NCI-H1092 (cell line): ENCODE measurements at regions not wholly inside any gene's neighbourhood (a gene's known extent, or its start where the extent isn't known, plus 50 kb on each side); places are given as distances from the start of the nearest gene placed in this dataset.

Source experiments
- DNase-seq: peaks from one replicate; lab custom pipeline; 2025; lab: John Stamatoyannopoulos, UW

DNA sequence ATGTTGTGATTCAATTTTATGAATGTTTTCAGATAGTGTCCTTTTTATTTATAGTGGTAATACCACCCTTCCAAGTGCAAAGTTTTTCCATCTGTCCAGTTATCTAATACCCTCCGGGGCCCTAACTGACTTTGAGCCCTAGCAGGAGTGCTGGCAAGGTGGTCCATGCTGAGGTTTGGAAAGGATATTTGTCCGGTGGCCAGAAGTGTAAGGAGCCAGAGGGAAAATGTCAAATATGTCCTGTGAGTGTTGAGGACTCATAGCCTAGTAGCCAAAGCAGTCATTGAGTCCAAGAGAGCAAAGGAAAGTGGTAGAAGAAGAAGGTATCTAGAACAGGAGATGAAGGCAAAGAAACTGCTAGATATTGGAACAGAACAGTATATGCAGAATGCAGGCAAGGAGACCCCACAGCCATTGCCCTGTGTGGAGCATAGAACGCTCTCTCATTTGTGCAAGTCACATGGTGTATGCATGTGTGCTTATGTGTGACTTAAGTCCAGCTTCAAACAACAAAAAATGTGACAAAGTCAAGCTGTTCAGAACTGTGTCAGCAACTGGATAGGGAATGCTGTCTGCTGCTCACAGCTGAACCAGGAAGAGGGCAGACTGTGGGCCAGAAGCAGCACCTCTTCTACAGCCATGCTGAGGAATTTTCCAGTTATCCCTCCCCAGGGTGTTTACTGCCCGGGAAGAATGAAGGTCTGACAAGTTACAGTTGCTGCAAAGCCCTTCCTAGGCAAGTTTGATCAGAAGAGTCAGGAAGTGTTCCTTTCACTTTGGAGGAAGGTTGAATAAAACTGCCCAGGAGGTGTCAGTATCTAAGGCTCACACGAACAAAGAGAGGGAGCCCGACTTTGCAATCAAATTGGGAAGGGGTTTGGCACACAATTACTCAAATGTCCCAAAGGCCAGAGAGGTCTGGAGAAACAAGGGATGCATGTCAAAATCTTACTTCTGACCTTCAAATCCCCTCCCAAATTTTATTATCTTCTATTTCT lies 463.3 kb upstream of the DMAC1 start:
- no peak for DNase-seq

- no peak for DNase-seq
Observed at GRCh38 chr9:8261737-8262136, 462.2 kb upstream of the DMAC1 start.

- DNase-seq = no peak
Observed at GRCh38 chr9:8259028-8259427, 459.4 kb upstream of the DMAC1 start.

GRCh38 chr9:8256880-8257279 lies 457.3 kb upstream of the DMAC1 start:
- no peak for DNase-seq

DNA sequence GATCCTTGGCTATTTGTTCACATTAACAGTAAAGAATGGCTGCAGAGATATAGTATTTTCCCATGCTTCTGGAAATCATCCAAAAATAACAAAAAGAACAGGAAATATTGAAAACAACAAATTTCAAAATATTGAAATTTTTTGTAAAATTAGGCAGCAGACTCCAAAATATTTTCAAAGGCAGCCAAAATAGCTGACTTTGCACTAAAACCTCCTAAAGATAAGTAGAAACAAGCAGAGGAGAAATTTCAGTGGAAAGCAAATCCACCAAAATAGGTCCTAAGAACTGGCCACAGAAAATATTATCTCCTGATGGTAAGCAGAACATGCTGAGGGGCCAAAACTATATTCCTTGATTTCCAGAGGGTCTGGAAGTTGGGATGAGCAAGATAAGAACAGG lies 456.3 kb upstream of the DMAC1 start:
- no peak for DNase-seq

DNA sequence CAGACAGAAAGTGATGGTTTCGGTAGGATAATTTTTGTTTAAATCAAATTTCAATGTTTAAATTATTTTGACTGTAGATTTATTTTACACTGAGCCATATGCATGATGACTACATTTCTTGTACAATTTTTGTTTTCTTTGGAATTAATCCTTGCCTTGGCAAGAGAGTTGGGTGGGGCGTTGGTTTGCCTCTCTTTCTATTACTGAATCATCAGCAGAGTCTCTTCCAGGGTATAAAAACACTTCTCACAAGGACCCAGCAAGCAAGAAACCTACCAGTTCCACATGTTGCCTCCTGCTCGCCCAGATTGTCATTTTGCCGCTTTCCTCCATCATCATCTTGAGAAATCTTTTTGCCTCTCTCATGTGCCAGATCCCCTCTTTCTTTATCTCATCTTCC lies 455.0 kb upstream of the DMAC1 start:
- DNase-seq = no peak

- no peak for DNase-seq
Observed at GRCh38 chr9:8252445-8252844, 452.9 kb upstream of the DMAC1 start.

- DNase-seq = no peak
Observed at GRCh38 chr9:8251566-8251965, 452.0 kb upstream of the DMAC1 start.

DNA sequence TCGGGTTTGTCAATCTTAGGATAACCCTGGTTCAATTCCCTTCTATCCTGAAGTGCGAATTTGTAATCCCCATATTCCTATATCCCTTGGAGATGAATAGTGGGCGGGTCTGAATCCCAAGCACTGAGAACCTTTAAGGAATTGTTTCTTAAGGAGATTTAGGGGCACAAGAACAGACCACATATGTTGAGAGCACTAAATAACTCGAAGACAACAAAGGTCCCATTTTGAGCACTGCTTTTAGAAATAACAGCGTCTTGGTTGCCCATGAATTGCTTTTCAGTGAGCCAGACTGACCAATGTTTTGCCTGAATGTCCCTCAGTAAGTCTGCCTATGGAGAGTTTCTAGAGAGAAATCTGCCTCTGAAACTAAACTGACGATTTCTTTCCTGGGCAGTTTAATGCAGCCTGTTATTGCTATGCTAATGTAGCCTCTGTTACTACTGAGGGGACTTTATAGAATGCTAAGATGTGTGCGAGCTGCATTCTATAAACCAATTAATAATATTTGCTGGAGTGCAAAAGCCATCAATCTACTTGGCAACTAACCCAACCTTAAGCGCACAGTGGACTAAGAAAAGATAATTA lies 445.0 kb upstream of the DMAC1 start:
- DNase-seq = no peak

GRCh38 chr9:8241201-8241600 lies 441.6 kb upstream of the DMAC1 start:
- no peak for DNase-seq

DNA sequence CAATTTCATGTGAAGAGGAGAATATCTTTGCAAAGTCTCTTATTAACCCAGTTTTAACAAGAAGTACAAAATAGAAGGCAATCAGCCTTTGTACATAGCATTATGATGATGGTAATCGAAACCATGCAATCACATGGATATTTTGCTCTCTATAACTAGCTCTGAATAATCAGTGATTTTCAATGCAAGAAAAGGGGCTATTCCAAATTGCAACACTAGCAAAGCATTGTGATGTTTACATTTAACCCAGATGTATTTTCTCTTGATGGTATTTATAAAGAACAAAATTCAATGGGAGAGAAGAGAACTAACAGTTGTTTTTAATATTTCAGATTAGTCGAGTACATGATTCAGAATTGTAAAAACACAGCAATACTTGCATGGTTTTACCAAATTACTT lies 437.5 kb upstream of the DMAC1 start:
- no peak for DNase-seq

GRCh38 chr9:8235489-8235888 lies 435.9 kb upstream of the DMAC1 start:
- no peak for DNase-seq

- no peak for DNase-seq
Observed at GRCh38 chr9:8234316-8234715, 434.7 kb upstream of the DMAC1 start.

- no peak for DNase-seq
Observed at GRCh38 chr9:8232726-8233125, 433.1 kb upstream of the DMAC1 start.

DNA sequence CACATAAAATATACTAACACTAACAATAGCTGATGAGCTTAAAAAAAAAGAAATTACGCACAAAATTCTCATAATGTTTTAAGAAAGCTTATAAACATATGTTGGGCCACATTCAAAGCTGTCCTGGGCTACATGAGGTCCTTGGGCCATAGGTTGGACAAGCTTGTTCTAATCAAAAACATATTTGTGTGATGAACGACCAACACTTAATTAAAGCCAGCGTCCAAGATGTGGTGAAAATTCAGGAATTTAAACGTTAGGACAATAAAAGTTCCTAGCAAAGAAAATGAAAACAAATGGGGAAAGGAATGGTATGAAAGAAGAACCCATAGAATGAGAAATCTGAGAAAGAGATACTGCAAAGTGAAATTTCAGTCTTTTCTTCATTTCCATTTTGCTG lies 429.6 kb upstream of the DMAC1 start:
- no peak for DNase-seq

GRCh38 chr9:8224381-8224801 lies 424.8 kb upstream of the DMAC1 start:
- DNase-seq = no peak

DNA sequence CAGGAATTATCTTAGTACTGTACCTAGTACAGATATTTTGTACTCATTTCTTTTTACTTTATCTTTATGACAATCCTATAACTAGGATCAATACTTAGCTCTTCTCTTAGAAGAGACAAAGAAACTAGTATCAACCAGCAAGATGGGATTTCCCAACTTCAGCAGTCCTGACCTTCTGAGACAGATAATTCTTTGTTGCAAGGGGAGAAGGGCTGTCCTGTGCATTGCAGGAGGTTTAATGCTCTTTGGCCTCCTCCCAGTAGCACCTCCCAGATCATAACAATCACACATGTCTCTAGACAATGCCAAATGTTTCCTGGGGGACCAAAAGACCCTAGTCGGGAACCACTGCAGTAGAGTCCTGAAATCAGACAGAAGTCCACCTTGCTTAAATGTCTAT lies 424.3 kb upstream of the DMAC1 start:
- DNase-seq = no peak

DNA sequence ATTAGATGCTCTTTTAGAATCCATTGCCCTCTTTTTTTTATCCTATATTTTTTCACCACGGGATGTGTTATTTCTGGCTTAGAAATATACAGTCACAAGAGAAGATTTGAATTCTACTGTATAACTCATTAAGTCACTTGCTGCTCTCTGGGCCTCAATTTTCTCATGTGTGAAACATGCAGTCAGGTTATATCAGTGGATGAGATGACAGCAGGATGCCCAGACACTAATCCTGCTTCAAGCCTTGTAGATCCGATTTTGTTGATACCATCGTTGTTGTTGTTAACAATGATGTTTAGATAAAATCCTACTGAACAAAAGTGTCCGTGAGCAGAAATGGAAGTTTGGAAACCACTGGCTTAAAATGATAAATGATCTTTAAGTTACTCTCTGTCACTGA lies 421.9 kb upstream of the DMAC1 start:
- no peak for DNase-seq

GRCh38 chr9:8208465-8208864 lies 408.9 kb upstream of the DMAC1 start:
- no peak for DNase-seq

DNA sequence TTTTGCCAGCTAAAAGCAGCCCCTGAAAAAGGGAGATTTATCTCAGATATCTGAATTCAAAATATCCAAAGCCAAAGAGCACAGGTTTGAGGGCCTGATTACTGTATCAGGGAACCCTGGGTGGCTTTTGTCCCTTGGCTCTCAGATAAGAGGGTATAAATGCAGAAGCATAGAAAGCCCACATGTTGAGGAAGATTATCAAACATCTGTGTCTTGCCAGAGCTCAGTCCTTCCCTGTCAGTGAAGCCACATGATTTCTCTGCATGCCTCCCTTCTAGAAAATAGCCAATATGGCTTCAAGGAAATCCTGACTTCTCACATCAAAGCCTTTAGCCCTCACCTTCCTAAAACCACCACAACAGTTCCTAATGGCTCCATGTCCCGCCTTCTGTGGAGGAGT lies 408.0 kb upstream of the DMAC1 start:
- DNase-seq = no peak

GRCh38 chr9:8206720-8207119 lies 407.1 kb upstream of the DMAC1 start:
- DNase-seq = no peak

GRCh38 chr9:8205576-8205975 lies 406.0 kb upstream of the DMAC1 start:
- no peak for DNase-seq

DNA sequence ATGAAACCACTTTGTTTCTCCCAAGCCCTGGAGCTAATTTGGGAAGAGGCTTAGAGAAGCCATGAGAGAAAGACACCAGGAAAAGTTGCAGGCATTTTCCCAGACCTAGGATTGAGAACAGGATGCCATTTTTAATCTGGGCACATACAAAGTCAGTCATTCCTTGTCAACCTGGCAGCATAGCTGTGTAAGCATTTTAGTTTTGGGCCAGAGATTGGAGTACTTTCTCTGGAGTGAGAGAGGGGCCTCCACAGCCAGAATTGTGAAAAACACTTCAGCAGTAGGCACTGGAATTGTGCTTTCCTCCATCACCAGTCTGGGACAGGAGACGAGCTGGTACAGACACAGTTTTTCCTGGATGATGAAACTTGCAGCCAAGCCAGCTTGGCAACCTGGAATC lies 390.3 kb upstream of the DMAC1 start:
- no peak for DNase-seq
